Stimulated activated effector memory CD8-positive, alpha-beta T cell treated with anti-CD3 and anti-CD28 coated beads, Interleukin-12 subunit alpha, Interleukin-12 subunit beta, amount 100 ng/mL, for 72 hours (primary cell): ENCODE measurements at regions not wholly inside any gene's neighbourhood (a gene's known extent, or its start where the extent isn't known, plus 50 kb on each side); places are given as distances from the start of the nearest gene placed in this dataset.
A peak's percentile ranks its signal among the peaks of the same experiment; 100 is the strongest.
"Not testable (repeated sequence)": the region's sequence is repeated elsewhere in the genome, so short reads cannot be mapped to it uniquely, and the experiment has no call there.

ENCODE experiments used
- ATAC-seq: fragments of 150-1000 bp; cut with Tn5 transposase; 2 replicates; pipeline ENCODE4 v1.10.0; 2021
- DNase-seq, 2 donors: peaks; one replicate each; pipeline ENCODE4 v3.0.0; 2021 to 2022; ENCODE audit warnings: low spot score in 2 of 2
- H3K27ac Mint-ChIP-seq: one replicate; pipeline ENCODE4 v1.8.0; 2022; ENCODE audit warnings: mild to moderate bottlenecking, mixed read lengths
- H3K36me3 Mint-ChIP-seq: one replicate; pipeline ENCODE4 v1.8.0; 2022; ENCODE audit warnings: mild to moderate bottlenecking, mixed read lengths
- H3K4me1 Mint-ChIP-seq: one replicate; pipeline ENCODE4 v1.8.0; 2022; ENCODE audit warnings: mixed read lengths
- H3K4me3 Mint-ChIP-seq: one replicate; pipeline ENCODE4 v1.8.0; 2022; ENCODE audit warnings: mild to moderate bottlenecking, mixed read lengths
- H3K9me3 Mint-ChIP-seq: one replicate; pipeline ENCODE4 v1.8.0; 2022; ENCODE audit warnings: mixed read lengths

- Mint-ChIP-seq H3K4me3 (no peak overlapping the region), H3K27ac (no peak overlapping the region), H3K9me3 (no peaks in the 10 kb centered on the region), H3K36me3 (no peaks in the 10 kb centered on the region), H3K4me1 (no peaks in the 10 kb centered on the region)
- DNase-seq (no peak), ATAC-seq (no peak)
Observed at GRCh38 chr13:44735806-44736205, 159.7 kb upstream of the TSC22D1 start.

- Mint-ChIP-seq H3K9me3 (no peaks in the 10 kb centered on the region), H3K27ac (no peak overlapping the region), H3K4me3 (no peak overlapping the region), H3K4me1 (no peaks in the 10 kb centered on the region), H3K36me3 (no peaks in the 10 kb centered on the region)
- DNase-seq (no peak), ATAC-seq (no peak)
Observed at GRCh38 chr13:44734201-44734707, 158.1 kb upstream of the TSC22D1 start.

GRCh38 chr13:44732503-44733098, 156.5 kb upstream of the TSC22D1 start:
- no peaks in the 10 kb centered on the region for H3K9me3 Mint-ChIP-seq
- H3K4me3 Mint-ChIP-seq: no peak overlapping the region
- H3K36me3 Mint-ChIP-seq: no peaks in the 10 kb centered on the region
- DNase-seq (no peak), ATAC-seq (no peak)
- H3K4me1 Mint-ChIP-seq: no peaks in the 10 kb centered on the region
- no peak overlapping the region for H3K27ac Mint-ChIP-seq

GRCh38 chr13:44730851-44731250, 154.7 kb upstream of the TSC22D1 start:
- Mint-ChIP-seq H3K9me3 (no peaks in the 10 kb centered on the region), H3K36me3 (no peaks in the 10 kb centered on the region)

GRCh38 chr13:44730099-44730498, 154.0 kb upstream of the TSC22D1 start:
- ATAC-seq (no peak), DNase-seq (no peak)
- H3K36me3 Mint-ChIP-seq: no peaks in the 10 kb centered on the region
- H3K4me3 Mint-ChIP-seq: no peak overlapping the region
- no peaks in the 10 kb centered on the region for H3K9me3 Mint-ChIP-seq
- no peaks in the 10 kb centered on the region for H3K4me1 Mint-ChIP-seq
- H3K27ac Mint-ChIP-seq: no peak overlapping the region

More at GRCh38 chr13:44730851-44731250, 154.7 kb upstream of the TSC22D1 start:
- Mint-ChIP-seq H3K4me3 (no peak overlapping the region), H3K4me1 (no peaks in the 10 kb centered on the region), H3K27ac (no peak overlapping the region)
- DNase-seq (no peak), ATAC-seq (no peak)

GRCh38 chr13:44727591-44727990, 151.5 kb upstream of the TSC22D1 start:
- not testable (repeated sequence) for H3K9me3 Mint-ChIP-seq, H3K4me3 Mint-ChIP-seq, ATAC-seq, H3K36me3 Mint-ChIP-seq, H3K4me1 Mint-ChIP-seq, H3K27ac Mint-ChIP-seq, DNase-seq

GRCh38 chr13:44726778-44727177, 150.6 kb upstream of the TSC22D1 start:
- Mint-ChIP-seq H3K4me3 (no peak overlapping the region), H3K9me3 (no peaks in the 10 kb centered on the region), H3K27ac (no peak overlapping the region), H3K36me3 (no peaks in the 10 kb centered on the region), H3K4me1 (no peaks in the 10 kb centered on the region)
- no peak for DNase-seq
- ATAC-seq: no peak

- Mint-ChIP-seq H3K4me3 (no peak overlapping the region), H3K36me3 (no peaks in the 10 kb centered on the region), H3K9me3 (no peaks in the 10 kb centered on the region), H3K27ac (no peak overlapping the region), H3K4me1 (no peaks in the 10 kb centered on the region)
- DNase-seq (no peak), ATAC-seq (no peak)
Observed at GRCh38 chr13:44726214-44726613, 150.1 kb upstream of the TSC22D1 start.

GRCh38 chr13:44719857-44720671, 143.9 kb upstream of the TSC22D1 start:
- ATAC-seq: no peak
- H3K4me3 Mint-ChIP-seq: no peak overlapping the region
- no peak overlapping the region for H3K27ac Mint-ChIP-seq
- H3K4me1 Mint-ChIP-seq: no peaks in the 10 kb centered on the region
- no peaks in the 10 kb centered on the region for H3K36me3 Mint-ChIP-seq
- no peak for DNase-seq
- H3K9me3 Mint-ChIP-seq: no peaks in the 10 kb centered on the region

- DNase-seq (no peak), ATAC-seq (no peak)
- no peak overlapping the region for H3K27ac Mint-ChIP-seq
- H3K4me1 Mint-ChIP-seq: no peaks in the 10 kb centered on the region
- no peak overlapping the region for H3K4me3 Mint-ChIP-seq
- H3K9me3 Mint-ChIP-seq: no peaks in the 10 kb centered on the region
- H3K36me3 Mint-ChIP-seq: no peaks in the 10 kb centered on the region
Observed at GRCh38 chr13:44718467-44718866, 142.3 kb upstream of the TSC22D1 start.

- ATAC-seq: no peak
- H3K4me3 Mint-ChIP-seq: no peak overlapping the region
- H3K9me3 Mint-ChIP-seq: no peaks in the 10 kb centered on the region
- H3K36me3 Mint-ChIP-seq: no peaks in the 10 kb centered on the region
- H3K4me1 Mint-ChIP-seq: peaks cover 3% of the 10 kb centered on the region
- no peak overlapping the region for H3K27ac Mint-ChIP-seq
- DNase-seq: no peak
Observed at GRCh38 chr13:44715287-44716230, 139.4 kb upstream of the TSC22D1 start.

- no peak overlapping the region for H3K4me3 Mint-ChIP-seq
- H3K27ac Mint-ChIP-seq: no peak overlapping the region
- peaks cover 7% of the 10 kb centered on the region for H3K4me1 Mint-ChIP-seq
- no peaks in the 10 kb centered on the region for H3K36me3 Mint-ChIP-seq
- ATAC-seq: no peak
- H3K9me3 Mint-ChIP-seq: no peaks in the 10 kb centered on the region
- no peak for DNase-seq
Observed at GRCh38 chr13:44713788-44714469, 137.8 kb upstream of the TSC22D1 start.

GRCh38 chr13:44711706-44712105, 135.6 kb upstream of the TSC22D1 start:
- peaks cover 7% of the 10 kb centered on the region for H3K4me1 Mint-ChIP-seq
- no peaks in the 10 kb centered on the region for H3K9me3 Mint-ChIP-seq
- ATAC-seq (no peak), DNase-seq (no peak)
- H3K36me3 Mint-ChIP-seq: no peaks in the 10 kb centered on the region
- H3K27ac Mint-ChIP-seq: no peak overlapping the region
- no peak overlapping the region for H3K4me3 Mint-ChIP-seq

- no peak for DNase-seq
- Mint-ChIP-seq H3K36me3 (no peaks in the 10 kb centered on the region), H3K4me3 (no peak overlapping the region), H3K27ac (no peak overlapping the region), H3K9me3 (no peaks in the 10 kb centered on the region), H3K4me1 (peaks cover 7% of the 10 kb centered on the region)
- ATAC-seq: peak; percentile 95
Observed at GRCh38 chr13:44710576-44710975, 134.4 kb upstream of the TSC22D1 start.

- H3K27ac Mint-ChIP-seq, DNase-seq, H3K36me3 Mint-ChIP-seq, ATAC-seq, H3K4me1 Mint-ChIP-seq, H3K9me3 Mint-ChIP-seq, H3K4me3 Mint-ChIP-seq: not testable (repeated sequence)
Observed at GRCh38 chr13:44704811-44705210, 128.7 kb upstream of the TSC22D1 start.
